Transverse colon (tissue), 4 donors: ENCODE measurements at regions not wholly inside any gene's neighbourhood (a gene's known extent, or its start where the extent isn't known, plus 50 kb on each side); places are given as distances from the start of the nearest gene placed in this dataset.
"Not testable (repeated sequence)": the region's sequence is repeated elsewhere in the genome, so short reads cannot be mapped to it uniquely, and the experiment has no call there.

Source experiments
- DNase-seq: peaks from one replicate; pipeline ENCODE4 v3.0.0-alpha.2; 2019
- H3K27ac ChIP-seq, 4 donors: fragments of 200-600 bp; sonication (generic); 2 replicates each; pipeline ENCODE4 v1.5.1; 2016 to 2018; ENCODE audit warnings: inconsistent platforms in 4 of 4
- H3K27me3 ChIP-seq: fragments of 200-600 bp; sonication (generic); 2 replicates; pipeline ENCODE4 v1.5.1; 2017; ENCODE audit warnings: inconsistent platforms
- H3K36me3 ChIP-seq, 4 donors: fragments of 200-600 bp; sonication (generic); 2 replicates each; pipeline ENCODE4 v1.5.1; 2017 to 2019; ENCODE audit warnings: inconsistent platforms in 4 of 4
- H3K4me1 ChIP-seq, 4 donors: fragments of 200-600 bp; sonication (generic); 2 replicates each; pipeline ENCODE4 v1.5.1; 2017 to 2020; ENCODE audit warnings: inconsistent platforms in 4 of 4
- H3K4me3 ChIP-seq, 4 donors: fragments of 200-600 bp; sonication (generic); 1 replicate in 1 of 4; 2 replicates in 3 of 4; pipeline versions ENCODE4 v1.5.1 to v1.6.1; 2017 to 2019; ENCODE audit warnings: inconsistent platforms in 4 of 4
- H3K9me3 ChIP-seq, 2 donors: fragments of 200-600 bp; sonication (generic); 2 replicates each; pipeline ENCODE4 v1.5.1; 2017 to 2019; ENCODE audit warnings: inconsistent platforms in 2 of 2
- CTCF ChIP-seq, 5 experiments: fragments of 200-600 bp in 3 of 5; fragments of 450-650 bp in 2 of 5; sonication (generic) in 3 of 5; IDR thresholded peaks; 1 replicate in 2 of 5; 2 replicates in 3 of 5; pipeline ENCODE4 v1.5.1; 2016 to 2017; ENCODE audit warnings: antibody characterized with exemption in 5 of 5, inconsistent platforms in 3 of 5, mild to moderate bottlenecking in 2 of 5, moderate library complexity in 1 of 5
- EP300 ChIP-seq: sonication (generic); formaldehyde crosslinking; IDR thresholded peaks from one replicate; pipeline ENCODE4 v1.6.1; 2017; ENCODE audit warnings: antibody characterized with exemption, low read depth
- POLR2A ChIP-seq: fragments of 450-650 bp; IDR thresholded peaks from one replicate; pipeline ENCODE4 v1.6.1; 2016; ENCODE audit warnings: antibody characterized with exemption, mild to moderate bottlenecking, moderate library complexity
- POLR2AphosphoS5 ChIP-seq, 3 donors: sonication (generic); formaldehyde crosslinking; IDR thresholded peaks; one replicate each; pipeline ENCODE4 v1.6.1; 2016; ENCODE audit warnings: antibody characterized with exemption in 3 of 3
- WGBS, 2 donors: methylation state at CpG; one replicate each; pipeline ENCODE4 v1.1.5; 2018; ENCODE audit warnings: low coverage in 1 of 2; 5-methylcytosine and 5-hydroxymethylcytosine counted together
- in situ Hi-C, 4 donors: fragments of 200-750 bp; cut with MboI; loops; one replicate each; pipeline versions ENCODE4 v1.15.0 to v1.15.1; 2017; ENCODE audit warnings: low sequenced_read_pairs in 3 of 4, low pct_ligation_motif_present in 1 of 4, low pct_unique_long_range_greater_than_20kb in 1 of 4
- intact Hi-C: fragments of 100-400 bp; cut with DNase I; formaldehyde crosslinking; loops from one replicate; pipeline ENCODE4 v1.15.1; 2023; ENCODE audit warnings: low total_unique reads

- in situ Hi-C loops = no loop called here
- Histone ChIP-seq H3K27me3 (no peaks in the 10 kb centered on the region), H3K36me3 (no peaks in the 10 kb centered on the region), H3K27ac (no peak overlapping the region), H3K9me3 (no peaks in the 10 kb centered on the region), H3K4me3 (no peak overlapping the region), H3K4me1 (no peaks in the 10 kb centered on the region)
- TF ChIP-seq CTCF (IDR thresholded peaks at IDR 0.05) (no peak), POLR2AphosphoS5 (IDR thresholded peaks at IDR 0.05) (no peak), EP300 (no peak), POLR2A (no peak)
- WGBS, 2 donors = 50 to 69% methylated on average over 1 of the region's 1 CpG
- DNase-seq = no peak
- intact Hi-C loops = no loop called here
Measured at GRCh38 chr16:80097098-80097497, 443.7 kb upstream of the DYNLRB2 start.

GRCh38 chr16:80092681-80093080 is 448.1 kb upstream of the DYNLRB2 start:
- Histone ChIP-seq H3K4me3 (no peak overlapping the region), H3K4me1 (no peaks in the 10 kb centered on the region), H3K27ac (no peak overlapping the region), H3K36me3 (no peaks in the 10 kb centered on the region), H3K9me3 (no peaks in the 10 kb centered on the region), H3K27me3 (no peaks in the 10 kb centered on the region)
- in situ Hi-C loops (no loop called here), intact Hi-C loops (no loop called here)
- no peak for DNase-seq
- TF ChIP-seq CTCF (IDR thresholded peaks at IDR 0.05) = no peak
- TF ChIP-seq EP300 = no peak
- TF ChIP-seq POLR2A = no peak
- TF ChIP-seq POLR2AphosphoS5 (IDR thresholded peaks at IDR 0.05) = no peak
- 60 to 83% methylated on average over 4 of the region's 4 CpGs for WGBS, 2 donors

GRCh38 chr16:80091453-80091852 is 449.3 kb upstream of the DYNLRB2 start:
- H3K36me3 ChIP-seq, H3K9me3 ChIP-seq, H3K27me3 ChIP-seq, H3K27ac ChIP-seq, DNase-seq, intact Hi-C loops, H3K4me3 ChIP-seq, H3K4me1 ChIP-seq, in situ Hi-C loops: not testable (repeated sequence)
- WGBS, 2 donors = 26 to 31% methylated on average over 4 of the region's 4 CpGs

- 67 to 82% methylated on average over 2 of the region's 2 CpGs for WGBS, 2 donors
- no peak overlapping the region for H3K27ac ChIP-seq
- H3K4me1 ChIP-seq = no peaks in the 10 kb centered on the region
- no peak for TF ChIP-seq CTCF (IDR thresholded peaks at IDR 0.05)
- no peak for TF ChIP-seq EP300
- TF ChIP-seq POLR2A = no peak
- no peak for TF ChIP-seq POLR2AphosphoS5 (IDR thresholded peaks at IDR 0.05)
- H3K4me3 ChIP-seq = no peak overlapping the region
- in situ Hi-C loops (no loop called here), intact Hi-C loops (no loop called here)
- DNase-seq = no peak
- H3K27me3 ChIP-seq = no peaks in the 10 kb centered on the region
- no peaks in the 10 kb centered on the region for H3K9me3 ChIP-seq
- H3K36me3 ChIP-seq = no peaks in the 10 kb centered on the region
Measured at GRCh38 chr16:80085606-80086005, 455.2 kb upstream of the DYNLRB2 start.

GRCh38 chr16:80084614-80085013 is 456.2 kb upstream of the DYNLRB2 start:
- H3K36me3 ChIP-seq = no peaks in the 10 kb centered on the region
- intact Hi-C loops = no loop called here
- H3K27ac ChIP-seq = no peak overlapping the region

More at GRCh38 chr16:80084614-80085013, 456.2 kb upstream of the DYNLRB2 start:
- Histone ChIP-seq H3K9me3 (no peaks in the 10 kb centered on the region), H3K4me1 (no peaks in the 10 kb centered on the region), H3K27me3 (no peaks in the 10 kb centered on the region), H3K4me3 (no peak overlapping the region)
- 10 to 33% methylated on average over 2 to 5 of the region's 5 CpGs for WGBS, 2 donors
- DNase-seq = peak; percentile 27
- in situ Hi-C loops = no loop called here
- TF ChIP-seq CTCF (IDR thresholded peaks at IDR 0.05) (peak; percentile 44 to 62 (median 52)), POLR2AphosphoS5 (IDR thresholded peaks at IDR 0.05) (no peak)
